Mesendoderm (in vitro differentiated cells): ENCODE measurements at regions not wholly inside any gene's neighbourhood (a gene's known extent, or its start where the extent isn't known, plus 50 kb on each side); places are given as distances from the start of the nearest gene placed in this dataset.

Experiments
- DNase-seq: peaks from one replicate; pipeline ENCODE4 v3.0.0; 2013
- H2AK5ac ChIP-seq: 2 replicates; pipeline ENCODE4 v1.6.1; 2013; ENCODE audit warnings: low read length, inconsistent platforms
- H2BK120ac ChIP-seq: 2 replicates; pipeline ENCODE4 v1.6.1; 2013; ENCODE audit warnings: low read depth, mild to moderate bottlenecking, low read length, moderate library complexity, mixed read lengths
- H2BK15ac ChIP-seq: replicated peaks from 2 replicates; pipeline ENCODE4 v1.6.1; 2013; ENCODE audit warnings: low read depth, mild to moderate bottlenecking, moderate library complexity
- H2BK5ac ChIP-seq: 2 replicates; pipeline ENCODE4 v1.6.1; 2013; ENCODE audit warnings: low read length, inconsistent platforms
- H3K18ac ChIP-seq: 2 replicates; pipeline ENCODE4 v1.6.1; 2013; ENCODE audit warnings: mild to moderate bottlenecking, low read length, mixed read lengths
- H3K23ac ChIP-seq: one replicate; pipeline ENCODE4 v1.6.1; 2013; ENCODE audit warnings: low read length
- H3K27ac ChIP-seq: 2 replicates; pipeline ENCODE4 v1.5.1; 2013; ENCODE audit warnings: low read depth, mild to moderate bottlenecking, inconsistent platforms, low read length, moderate library complexity
- H3K27me3 ChIP-seq: 2 replicates; pipeline ENCODE4 v1.6.1; 2013; ENCODE audit warnings: low read length, control low read depth, mild to moderate bottlenecking, inconsistent platforms; ENCODE audit not compliant: insufficient read depth, poor library complexity
- H3K36me3 ChIP-seq: 2 replicates; pipeline ENCODE4 v1.6.1; 2013; ENCODE audit warnings: low read length, inconsistent platforms; ENCODE audit not compliant: control insufficient read depth, insufficient read depth
- H3K4ac ChIP-seq: one replicate; pipeline ENCODE4 v1.6.1; 2013; ENCODE audit warnings: low read depth, mild to moderate bottlenecking, low read length, moderate library complexity
- H3K4me1 ChIP-seq: 2 replicates; pipeline ENCODE4 v1.6.1; 2013; ENCODE audit warnings: low read depth, low read length, inconsistent platforms; ENCODE audit not compliant: control insufficient read depth
- H3K4me2 ChIP-seq: 2 replicates; pipeline ENCODE4 v1.6.1; 2013; ENCODE audit warnings: low read length
- H3K4me3 ChIP-seq: 2 replicates; pipeline ENCODE4 v1.5.1; 2013; ENCODE audit warnings: mild to moderate bottlenecking, low read length
- H3K56ac ChIP-seq: one replicate; pipeline ENCODE4 v1.6.1; 2013; ENCODE audit warnings: low read length
- H3K79me1 ChIP-seq: 2 replicates; pipeline ENCODE4 v1.6.1; 2013; ENCODE audit warnings: low read length, inconsistent platforms
- H3K79me2 ChIP-seq: 2 replicates; pipeline ENCODE4 v1.6.1; 2013; ENCODE audit warnings: mild to moderate bottlenecking, low read length; ENCODE audit not compliant: control insufficient read depth, insufficient read depth
- H3K9ac ChIP-seq: 2 replicates; pipeline ENCODE4 v1.6.1; 2013; ENCODE audit warnings: low read length, inconsistent platforms
- H4K5ac ChIP-seq: one replicate; pipeline ENCODE4 v1.6.1; 2013; ENCODE audit warnings: low read length
- H4K8ac ChIP-seq: one replicate; pipeline ENCODE4 v1.6.1; 2013; ENCODE audit warnings: low read depth, mild to moderate bottlenecking, control low read depth, low read length, moderate library complexity
- WGBS: extraction: QIAGEN DNeasy Blood & Tissue Kit; methylation state at CpG from one replicate; pipeline ENCODE4 v1.1.7; 2013; ENCODE audit warnings: low lambda C conversion rate, missing lambda C conversion rate; ENCODE audit not compliant: insufficient coverage; ENCODE audit errors: extremely low coverage; 5-methylcytosine and 5-hydroxymethylcytosine counted together

GRCh38 chr2:53535234-53535840 is 232.3 kb upstream of the CHAC2 start:
- no CpG with 5 or more reads among the region's 4 CpGs for WGBS
- no peak overlapping the region for H3K4me3 ChIP-seq
- H3K56ac ChIP-seq: no peak overlapping the region

DNA sequence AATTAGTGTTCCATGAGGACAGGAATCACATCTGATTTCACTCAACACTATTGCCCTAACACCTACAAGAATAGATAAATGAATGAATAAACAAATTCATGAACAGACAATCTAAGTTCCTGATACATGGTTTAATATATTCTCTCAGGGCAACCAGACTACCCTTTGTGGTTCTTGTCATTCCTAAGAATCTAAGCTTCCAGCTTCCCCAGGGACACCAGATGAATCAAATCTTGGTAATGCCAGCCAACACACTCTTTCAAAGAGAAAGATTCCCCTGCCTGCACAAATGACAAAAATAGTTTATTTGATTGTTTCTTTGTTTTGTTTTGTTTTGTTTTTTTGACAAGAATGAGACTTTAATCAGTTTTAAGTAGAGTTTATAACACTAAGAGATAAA is 237.5 kb upstream of the CHAC2 start:
- Histone ChIP-seq H3K79me1 (no peaks in the 10 kb centered on the region), H3K4me1 (no peaks in the 10 kb centered on the region), H3K79me2 (no peaks in the 10 kb centered on the region), H3K4me3 (no peak overlapping the region), H2BK5ac (no peak overlapping the region), H2BK15ac (no peak overlapping the region), H3K4ac (no peak overlapping the region), H2BK120ac (no peak overlapping the region), H3K23ac (no peak overlapping the region), H3K18ac (no peak overlapping the region), H3K56ac (no peak overlapping the region), H2AK5ac (no peak overlapping the region), H3K27me3 (no peaks in the 10 kb centered on the region), H4K8ac (no peak overlapping the region), H3K9ac (no peak overlapping the region), H4K5ac (no peak overlapping the region), H3K36me3 (no peaks in the 10 kb centered on the region), H3K27ac (no peak overlapping the region), H3K4me2 (no peak overlapping the region)
- no peak for DNase-seq

More at GRCh38 chr2:53535234-53535840, 232.3 kb upstream of the CHAC2 start:
- Histone ChIP-seq H3K27ac (no peak overlapping the region), H2BK15ac (no peak overlapping the region), H3K36me3 (no peaks in the 10 kb centered on the region), H3K4ac (no peak overlapping the region), H2BK120ac (no peak overlapping the region), H3K18ac (no peak overlapping the region), H2BK5ac (no peak overlapping the region), H2AK5ac (no peak overlapping the region), H3K79me1 (no peaks in the 10 kb centered on the region), H3K4me2 (no peak overlapping the region), H3K23ac (no peak overlapping the region), H3K9ac (no peak overlapping the region), H3K79me2 (no peaks in the 10 kb centered on the region), H4K8ac (no peak overlapping the region), H3K4me1 (no peaks in the 10 kb centered on the region), H3K27me3 (no peaks in the 10 kb centered on the region), H4K5ac (no peak overlapping the region)
- DNase-seq: no peak

- H3K56ac ChIP-seq: no peak overlapping the region
- H3K4me3 ChIP-seq: no peak overlapping the region
- no peak overlapping the region for H3K4ac ChIP-seq
- no peak overlapping the region for H2BK15ac ChIP-seq
- no peaks in the 10 kb centered on the region for H3K79me2 ChIP-seq
- no peaks in the 10 kb centered on the region for H3K27me3 ChIP-seq
- no peaks in the 10 kb centered on the region for H3K4me1 ChIP-seq
- no peak overlapping the region for H2BK120ac ChIP-seq
- H4K8ac ChIP-seq: no peak overlapping the region
- no peaks in the 10 kb centered on the region for H3K79me1 ChIP-seq
- no peak overlapping the region for H3K4me2 ChIP-seq
- no peak for DNase-seq
- H3K9ac ChIP-seq: no peak overlapping the region
- H3K36me3 ChIP-seq: no peaks in the 10 kb centered on the region
- no peak overlapping the region for H3K18ac ChIP-seq
- H2AK5ac ChIP-seq: no peak overlapping the region
- no peak overlapping the region for H3K27ac ChIP-seq
- H3K23ac ChIP-seq: no peak overlapping the region
- H2BK5ac ChIP-seq: no peak overlapping the region
- no CpG with 5 or more reads among the region's 2 CpGs for WGBS
- H4K5ac ChIP-seq: no peak overlapping the region
Measured at GRCh38 chr2:53527056-53527455, 240.5 kb upstream of the CHAC2 start.

DNA sequence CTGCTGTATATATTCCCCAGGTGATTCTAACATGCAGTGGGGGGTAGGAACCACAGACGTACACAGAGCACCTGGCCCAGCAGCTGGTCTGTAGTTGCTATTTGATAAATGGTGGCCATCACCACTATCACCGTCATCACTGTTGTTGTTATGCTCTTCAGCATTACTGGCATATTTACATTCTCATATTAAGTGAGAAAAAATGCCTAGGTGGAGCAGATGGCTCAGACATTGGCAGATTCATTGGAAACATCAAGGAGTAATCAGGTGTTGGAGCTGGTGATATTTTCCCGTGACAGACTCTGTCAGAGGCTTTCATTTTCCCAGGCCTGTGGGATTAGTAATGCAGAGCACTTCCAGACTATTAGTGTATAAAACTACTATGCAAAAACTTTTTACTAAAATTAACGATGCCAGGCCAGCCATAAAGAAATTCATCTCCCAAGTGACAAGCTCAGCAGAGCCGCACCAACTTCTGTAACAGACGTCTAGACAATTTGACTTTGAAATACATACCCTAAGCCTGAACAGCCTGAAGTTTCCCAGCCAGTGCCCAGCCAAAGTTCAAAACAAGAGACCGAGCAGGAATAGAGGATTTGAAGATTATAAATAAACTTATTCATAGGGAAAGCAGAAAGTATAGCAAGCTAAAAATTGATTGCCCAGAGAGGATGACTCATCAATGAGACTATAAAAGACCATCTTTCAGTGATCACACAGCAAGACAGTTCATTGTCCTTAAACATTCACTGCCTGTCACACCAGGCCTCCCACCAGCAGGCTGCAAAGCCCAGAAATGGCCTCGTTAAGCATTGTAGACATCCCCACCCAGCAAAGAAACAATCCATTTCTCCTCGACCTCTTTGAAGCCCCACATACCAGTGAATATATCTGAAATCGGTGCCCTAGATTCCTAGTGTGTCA is 247.4 kb upstream of the CHAC2 start:
- H2BK5ac ChIP-seq: no peak overlapping the region
- no peaks in the 10 kb centered on the region for H3K27me3 ChIP-seq
- DNase-seq: peak; percentile 16
- H3K79me2 ChIP-seq: no peaks in the 10 kb centered on the region
- no peak overlapping the region for H2AK5ac ChIP-seq
- no peaks in the 10 kb centered on the region for H3K36me3 ChIP-seq
- no peak overlapping the region for H3K56ac ChIP-seq
- no peak overlapping the region for H2BK15ac ChIP-seq
- WGBS: no CpG with 5 or more reads among the region's 10 CpGs
- no peak overlapping the region for H3K4ac ChIP-seq
- no peak overlapping the region for H4K8ac ChIP-seq
- H3K27ac ChIP-seq: no peak overlapping the region
- no peaks in the 10 kb centered on the region for H3K4me1 ChIP-seq
- H3K18ac ChIP-seq: no peak overlapping the region
- no peak overlapping the region for H3K9ac ChIP-seq
- no peaks in the 10 kb centered on the region for H3K79me1 ChIP-seq
- no peak overlapping the region for H3K4me3 ChIP-seq
- no peak overlapping the region for H2BK120ac ChIP-seq
- H3K4me2 ChIP-seq: no peak overlapping the region
- H4K5ac ChIP-seq: no peak overlapping the region
- H3K23ac ChIP-seq: no peak overlapping the region

DNA sequence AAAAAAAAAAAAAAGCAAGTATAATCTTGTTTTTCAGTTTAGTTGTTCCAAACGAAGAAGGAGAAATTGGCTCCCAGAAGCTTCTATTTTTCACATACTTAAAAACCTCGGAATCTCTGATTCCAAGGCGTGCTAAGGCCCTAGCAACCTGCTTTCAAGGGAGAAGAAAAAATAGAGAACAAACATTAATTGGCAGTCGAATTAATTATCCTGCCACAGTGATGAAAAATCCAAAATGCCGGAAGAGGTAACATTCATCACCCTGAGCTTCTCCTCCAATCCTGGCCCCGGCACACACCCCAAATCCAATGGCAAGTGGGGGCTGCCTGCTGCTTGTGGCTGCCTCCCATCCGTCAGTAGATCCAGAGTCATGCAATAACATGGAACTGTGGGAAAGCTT is 250.2 kb upstream of the CHAC2 start:
- H3K79me2 ChIP-seq: no peaks in the 10 kb centered on the region
- H3K4me1 ChIP-seq: no peaks in the 10 kb centered on the region
- H3K27ac ChIP-seq: no peak overlapping the region
- H2BK5ac ChIP-seq: no peak overlapping the region
- H3K4me2 ChIP-seq: no peak overlapping the region
- H3K4ac ChIP-seq: no peak overlapping the region
- no peaks in the 10 kb centered on the region for H3K36me3 ChIP-seq
- H4K8ac ChIP-seq: no peak overlapping the region
- no peak overlapping the region for H3K23ac ChIP-seq
- no peak overlapping the region for H2BK120ac ChIP-seq
- H3K4me3 ChIP-seq: no peak overlapping the region
- no peak overlapping the region for H3K56ac ChIP-seq
- no peak for DNase-seq
- no peaks in the 10 kb centered on the region for H3K79me1 ChIP-seq
- no peak overlapping the region for H3K9ac ChIP-seq
- no peak overlapping the region for H3K18ac ChIP-seq
- no peak overlapping the region for H4K5ac ChIP-seq
- no peak overlapping the region for H2AK5ac ChIP-seq
- no peaks in the 10 kb centered on the region for H3K27me3 ChIP-seq
- no peak overlapping the region for H2BK15ac ChIP-seq
- no CpG with 5 or more reads among the region's 7 CpGs for WGBS
